GM18870 (cell line): ENCODE measurements at regions not wholly inside any gene's neighbourhood (a gene's known extent, or its start where the extent isn't known, plus 50 kb on each side); places are given as distances from the start of the nearest gene placed in this dataset.

Experiments
- ATAC-seq: cut with Tn5 transposase; IDR thresholded peaks from one replicate; pipeline ENCODE4 v1.9.1; 2021; ENCODE audit warnings: moderate library complexity; ENCODE audit not compliant: unreplicated experiment

GRCh38 chr12:114935658-114936057, 251.7 kb upstream of the TBX3 start:
- no peak for ATAC-seq

- ATAC-seq, result no peak
These were observed 249.6 kb upstream of the TBX3 start for GRCh38 chr12:114933428-114934160.

GRCh38 chr12:114932806-114933205, 248.8 kb upstream of the TBX3 start:
- ATAC-seq, result no peak

- ATAC-seq, result no peak
These were observed 247.1 kb upstream of the TBX3 start for GRCh38 chr12:114931025-114931424.

- no peak for ATAC-seq
These were observed 242.4 kb upstream of the TBX3 start for GRCh38 chr12:114926341-114926740.

- no peak for ATAC-seq
These were observed 241.0 kb upstream of the TBX3 start for GRCh38 chr12:114924946-114925475.

- no peak for ATAC-seq
These were observed 237.8 kb upstream of the TBX3 start for GRCh38 chr12:114921781-114922180.

GRCh38 chr12:114920771-114921554, 237.0 kb upstream of the TBX3 start:
- no peak for ATAC-seq

GRCh38 chr12:114919479-114919878, 235.5 kb upstream of the TBX3 start:
- ATAC-seq, result no peak

- no peak for ATAC-seq
These were observed 234.7 kb upstream of the TBX3 start for GRCh38 chr12:114918535-114919233.

- ATAC-seq, result no peak
These were observed 234.0 kb upstream of the TBX3 start for GRCh38 chr12:114917953-114918352.

GRCh38 chr12:114917307-114917706, 233.3 kb upstream of the TBX3 start:
- no peak for ATAC-seq

- no peak for ATAC-seq
These were observed 232.6 kb upstream of the TBX3 start for GRCh38 chr12:114916541-114916940.

GRCh38 chr12:114916124-114916523, 232.1 kb upstream of the TBX3 start:
- no peak for ATAC-seq

- ATAC-seq, result no peak
These were observed 230.2 kb upstream of the TBX3 start for GRCh38 chr12:114913871-114914801.

GRCh38 chr12:114912811-114913210, 228.8 kb upstream of the TBX3 start:
- ATAC-seq, result no peak

GRCh38 chr12:114911196-114911595, 227.2 kb upstream of the TBX3 start:
- ATAC-seq, result no peak

- ATAC-seq, result no peak
These were observed 220.5 kb upstream of the TBX3 start for GRCh38 chr12:114904254-114905003.

- ATAC-seq, result no peak
These were observed 219.2 kb upstream of the TBX3 start for GRCh38 chr12:114903083-114903691.
